Parathyroid adenoma (tissue), 2 donors: ENCODE measurements at regions not wholly inside any gene's neighbourhood (a gene's known extent, or its start where the extent isn't known, plus 50 kb on each side); places are given as distances from the start of the nearest gene placed in this dataset.

Source experiments
- H2AFZ ChIP-seq: fragments of 300-600 bp; sonication (generic); one replicate; pipeline ENCODE4 v1.7.0; 2017; ENCODE audit warnings: antibody characterized with exemption, mild to moderate bottlenecking
- H3K27ac ChIP-seq: fragments of 300-600 bp; sonication (generic); one replicate; pipeline ENCODE4 v1.7.0; 2017
- H3K27me3 ChIP-seq: fragments of 300-600 bp; sonication (generic); one replicate; pipeline ENCODE4 v1.7.0; 2017; ENCODE audit warnings: low read length; ENCODE audit not compliant: control insufficient read depth, insufficient read depth
- H3K36me3 ChIP-seq: fragments of 300-600 bp; sonication (generic); one replicate; pipeline ENCODE4 v1.7.0; 2017; ENCODE audit warnings: low read length; ENCODE audit not compliant: control insufficient read depth, insufficient read depth
- H3K4me1 ChIP-seq: fragments of 300-600 bp; sonication (generic); one replicate; pipeline ENCODE4 v1.7.0; 2017; ENCODE audit warnings: control low read depth
- H3K4me2 ChIP-seq: fragments of 300-600 bp; sonication (generic); one replicate; pipeline ENCODE4 v1.7.0; 2017; ENCODE audit warnings: low read length
- H3K4me3 ChIP-seq: fragments of 300-600 bp; sonication (generic); one replicate; pipeline ENCODE4 v1.7.0; 2017; ENCODE audit warnings: low read depth, low read length
- H3K79me2 ChIP-seq: fragments of 300-600 bp; sonication (generic); one replicate; pipeline ENCODE4 v1.7.0; 2017; ENCODE audit warnings: control low read depth
- H3K9ac ChIP-seq: fragments of 300-600 bp; sonication (generic); one replicate; pipeline ENCODE4 v1.7.0; 2017; ENCODE audit warnings: mild to moderate bottlenecking
- H3K9me3 ChIP-seq: fragments of 300-600 bp; sonication (generic); one replicate; pipeline ENCODE4 v1.7.0; 2017; ENCODE audit warnings: low read length; ENCODE audit not compliant: control insufficient read depth
- TF ChIP-seq, protein P1 (sequence below): fragments of 300-600 bp; sonication (generic); IDR thresholded peaks from one replicate; pipeline ENCODE4 v1.7.0; 2017; ENCODE audit warnings: antibody characterized with exemption, mild to moderate bottlenecking
- donor health status: primary hyperparathyroidism.

DNA sequence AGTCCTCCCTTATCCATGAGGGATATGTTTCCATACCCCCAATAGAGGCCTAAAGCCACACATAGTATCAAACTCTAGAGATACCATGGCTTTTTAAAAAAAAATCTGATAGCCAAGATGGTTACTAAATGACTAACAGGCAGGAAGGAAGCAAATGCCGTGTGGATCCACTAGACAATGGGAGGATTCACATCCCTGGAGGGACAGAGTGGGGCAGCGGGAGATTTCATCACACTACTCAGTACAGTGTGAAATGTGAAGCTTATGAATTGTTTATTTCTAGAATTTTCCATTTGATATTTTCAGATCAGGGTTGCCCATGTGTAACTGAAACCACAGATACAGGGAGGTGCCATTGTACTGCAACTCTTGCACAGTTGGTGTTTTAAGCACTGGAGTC, 826.6 kb downstream of the SQOR start:
- Histone ChIP-seq H3K79me2 (no peaks in the 10 kb centered on the region), H2AFZ (no peak overlapping the region), H3K4me3 (no peak overlapping the region), H3K9me3 (no peaks in the 10 kb centered on the region), H3K4me1 (no peaks in the 10 kb centered on the region), H3K27me3 (no peaks in the 10 kb centered on the region), H3K4me2 (no peak overlapping the region), H3K27ac (no peak overlapping the region), H3K9ac (no peak overlapping the region), H3K36me3 (no peaks in the 10 kb centered on the region)
- TF ChIP-seq, protein P1, sequence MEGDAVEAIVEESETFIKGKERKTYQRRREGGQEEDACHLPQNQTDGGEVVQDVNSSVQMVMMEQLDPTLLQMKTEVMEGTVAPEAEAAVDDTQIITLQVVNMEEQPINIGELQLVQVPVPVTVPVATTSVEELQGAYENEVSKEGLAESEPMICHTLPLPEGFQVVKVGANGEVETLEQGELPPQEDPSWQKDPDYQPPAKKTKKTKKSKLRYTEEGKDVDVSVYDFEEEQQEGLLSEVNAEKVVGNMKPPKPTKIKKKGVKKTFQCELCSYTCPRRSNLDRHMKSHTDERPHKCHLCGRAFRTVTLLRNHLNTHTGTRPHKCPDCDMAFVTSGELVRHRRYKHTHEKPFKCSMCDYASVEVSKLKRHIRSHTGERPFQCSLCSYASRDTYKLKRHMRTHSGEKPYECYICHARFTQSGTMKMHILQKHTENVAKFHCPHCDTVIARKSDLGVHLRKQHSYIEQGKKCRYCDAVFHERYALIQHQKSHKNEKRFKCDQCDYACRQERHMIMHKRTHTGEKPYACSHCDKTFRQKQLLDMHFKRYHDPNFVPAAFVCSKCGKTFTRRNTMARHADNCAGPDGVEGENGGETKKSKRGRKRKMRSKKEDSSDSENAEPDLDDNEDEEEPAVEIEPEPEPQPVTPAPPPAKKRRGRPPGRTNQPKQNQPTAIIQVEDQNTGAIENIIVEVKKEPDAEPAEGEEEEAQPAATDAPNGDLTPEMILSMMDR: no peak

DNA sequence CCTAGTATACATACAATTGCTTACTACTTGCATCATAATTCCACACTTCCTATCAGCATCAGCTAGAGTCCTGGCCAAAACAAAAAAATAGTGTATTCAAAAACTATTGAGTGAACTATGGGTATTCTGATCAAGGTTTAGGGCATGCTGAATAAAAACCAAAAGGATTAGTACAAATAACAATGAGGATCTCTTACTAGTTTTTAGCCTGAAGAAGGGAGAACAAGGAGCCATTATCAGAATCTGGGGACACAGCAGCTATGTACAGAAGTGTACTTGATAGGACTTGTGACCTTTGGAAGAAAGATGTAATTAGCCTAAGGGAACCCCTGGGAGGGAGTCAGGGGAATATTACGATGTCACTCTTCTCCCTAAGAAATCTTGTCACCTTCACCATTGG, 832.2 kb downstream of the SQOR start:
- no peaks in the 10 kb centered on the region for H3K27me3 ChIP-seq
- no peaks in the 10 kb centered on the region for H3K9me3 ChIP-seq
- no peak overlapping the region for H3K9ac ChIP-seq
- TF ChIP-seq, protein P1: no peak
- no peak overlapping the region for H2AFZ ChIP-seq
- H3K4me1 ChIP-seq: no peaks in the 10 kb centered on the region
- H3K36me3 ChIP-seq: no peaks in the 10 kb centered on the region
- no peak overlapping the region for H3K4me3 ChIP-seq
- no peak overlapping the region for H3K27ac ChIP-seq
- H3K79me2 ChIP-seq: no peaks in the 10 kb centered on the region
- no peak overlapping the region for H3K4me2 ChIP-seq

DNA sequence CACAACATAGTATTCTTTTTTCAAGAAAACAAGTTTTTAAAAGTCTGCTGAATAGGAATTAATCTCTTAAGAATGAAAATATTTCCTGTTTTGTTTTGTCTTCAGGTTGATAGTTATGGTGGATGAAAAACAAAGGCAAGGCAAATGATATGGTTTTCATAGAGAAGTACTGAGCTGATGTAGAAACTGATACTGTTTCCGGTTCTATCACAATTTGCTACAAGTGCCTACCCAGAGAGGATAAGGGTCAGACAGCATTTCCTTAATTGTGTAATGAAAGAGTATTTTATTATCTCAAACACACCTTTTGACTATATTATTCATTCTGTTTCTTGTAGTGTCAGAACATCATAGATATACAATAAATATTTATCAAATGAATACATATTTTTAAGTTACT, 836.3 kb downstream of the SQOR start:
- Histone ChIP-seq H3K27me3 (no peaks in the 10 kb centered on the region), H2AFZ (no peak overlapping the region), H3K9ac (no peak overlapping the region), H3K27ac (no peak overlapping the region), H3K36me3 (no peaks in the 10 kb centered on the region), H3K79me2 (no peaks in the 10 kb centered on the region), H3K9me3 (no peaks in the 10 kb centered on the region), H3K4me3 (no peak overlapping the region), H3K4me1 (no peaks in the 10 kb centered on the region), H3K4me2 (no peak overlapping the region)
- TF ChIP-seq, protein P1: no peak

DNA sequence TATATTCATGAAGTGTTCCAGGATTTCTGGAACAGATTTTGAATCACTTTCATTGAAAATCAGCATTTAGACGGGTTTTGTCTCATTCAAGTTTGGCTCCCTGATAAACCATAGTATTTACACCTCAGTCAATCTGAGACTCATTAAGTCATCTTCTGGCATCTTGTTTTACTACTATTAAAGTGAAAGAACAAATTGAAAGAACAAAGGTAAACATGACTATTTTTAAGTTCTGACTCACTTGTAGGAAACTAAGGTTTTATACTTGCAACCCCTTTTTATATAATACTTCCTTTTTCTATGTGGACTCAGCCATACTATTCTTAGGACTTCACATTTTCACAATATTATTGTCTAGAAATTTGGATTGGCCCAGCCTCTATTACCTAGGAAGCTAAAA, 854.4 kb downstream of the SQOR start:
- no peaks in the 10 kb centered on the region for H3K79me2 ChIP-seq
- H2AFZ ChIP-seq: no peak overlapping the region
- no peak overlapping the region for H3K27ac ChIP-seq
- H3K9ac ChIP-seq: no peak overlapping the region
- H3K4me2 ChIP-seq: no peak overlapping the region
- no peaks in the 10 kb centered on the region for H3K27me3 ChIP-seq
- TF ChIP-seq, protein P1: no peak
- H3K4me3 ChIP-seq: no peak overlapping the region
- H3K9me3 ChIP-seq: no peaks in the 10 kb centered on the region
- no peaks in the 10 kb centered on the region for H3K36me3 ChIP-seq
- H3K4me1 ChIP-seq: no peaks in the 10 kb centered on the region

DNA sequence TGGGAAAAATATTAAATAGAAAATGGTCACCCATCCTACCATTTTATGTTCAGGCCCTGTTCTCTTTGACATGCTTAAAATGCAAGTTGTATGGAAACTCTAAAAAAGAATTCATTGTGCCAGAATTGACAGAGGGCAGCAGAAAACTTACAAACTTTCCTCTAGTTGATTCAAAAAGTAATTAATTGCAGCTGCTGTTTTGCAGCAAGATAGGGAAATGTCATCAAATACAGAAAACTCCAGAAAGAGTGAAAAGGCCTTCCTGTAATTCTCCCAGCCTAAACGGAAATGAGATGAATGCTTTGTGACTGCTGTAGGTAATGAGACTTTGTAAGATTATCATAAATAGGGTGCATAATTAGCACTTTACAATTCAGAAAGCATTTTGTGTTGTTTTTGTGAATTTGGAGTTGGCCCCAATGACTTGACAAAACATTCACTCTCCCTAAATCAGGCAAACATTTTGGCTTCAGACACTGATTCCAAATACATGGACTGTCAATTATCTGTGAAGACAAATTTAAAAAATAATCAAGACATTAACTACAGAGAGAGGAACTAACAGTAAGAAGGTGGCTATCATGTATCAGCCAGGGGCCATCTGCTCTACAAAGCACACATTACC, 861.8 kb downstream of the SQOR start:
- Histone ChIP-seq H3K4me2 (no peak overlapping the region), H3K4me3 (no peak overlapping the region), H3K27ac (no peak overlapping the region), H3K4me1 (no peaks in the 10 kb centered on the region), H3K27me3 (no peaks in the 10 kb centered on the region), H3K36me3 (no peaks in the 10 kb centered on the region), H3K9me3 (no peaks in the 10 kb centered on the region), H2AFZ (no peak overlapping the region), H3K79me2 (no peaks in the 10 kb centered on the region), H3K9ac (no peak overlapping the region)
- TF ChIP-seq, protein P1: no peak
